MM.1S (cell line): ENCODE measurements at regions not wholly inside any gene's neighbourhood (a gene's known extent, or its start where the extent isn't known, plus 50 kb on each side); places are given as distances from the start of the nearest gene placed in this dataset.

Source experiments
- DNase-seq: peaks from one replicate; pipeline ENCODE4 v3.0.0-alpha.2; 2015
- H2AFZ ChIP-seq: fragments of 300-600 bp; sonication (generic); 2 replicates; pipeline ENCODE4 v1.6.0; 2016; ENCODE audit warnings: antibody characterized with exemption, low read length
- H3F3A ChIP-seq: fragments of 300-600 bp; sonication (generic); 2 replicates; pipeline ENCODE4 v1.6.1; 2016; ENCODE audit warnings: mild to moderate bottlenecking, antibody characterized with exemption, low read length, moderate library complexity, mixed read lengths; ENCODE audit not compliant: insufficient read depth
- H3K27ac ChIP-seq: fragments of 300-600 bp; sonication (generic); 2 replicates; pipeline ENCODE4 v1.5.1; 2016; ENCODE audit warnings: mild to moderate bottlenecking, low read length
- H3K27me3 ChIP-seq: fragments of 300-600 bp; sonication (generic); replicated peaks from 2 replicates; pipeline ENCODE4 v1.6.0; 2016; ENCODE audit warnings: low read length; ENCODE audit not compliant: insufficient read depth
- H3K36me3 ChIP-seq: fragments of 300-600 bp; sonication (generic); replicated peaks from 2 replicates; pipeline ENCODE4 v1.6.1; 2016; ENCODE audit warnings: mild to moderate bottlenecking, low read length, mixed read lengths; ENCODE audit not compliant: insufficient read depth
- H3K4me1 ChIP-seq: fragments of 300-600 bp; sonication (generic); 2 replicates; pipeline ENCODE4 v1.6.1; 2016; ENCODE audit warnings: low read length, mixed read lengths
- H3K4me2 ChIP-seq: fragments of 300-600 bp; sonication (generic); 2 replicates; pipeline ENCODE4 v1.6.0; 2016; ENCODE audit warnings: low read depth, low read length
- H3K4me3 ChIP-seq: fragments of 300-600 bp; sonication (generic); 2 replicates; pipeline ENCODE4 v1.5.1; 2016; ENCODE audit warnings: low read length, mixed read lengths
- H3K79me2 ChIP-seq: fragments of 300-600 bp; sonication (generic); 2 replicates; pipeline ENCODE4 v1.6.1; 2016; ENCODE audit warnings: mixed run types, low read length, mixed read lengths
- H3K9ac ChIP-seq: fragments of 300-600 bp; sonication (generic); 2 replicates; pipeline ENCODE4 v1.6.1; 2016; ENCODE audit warnings: low read length, mixed read lengths
- H3K9me2 ChIP-seq: fragments of 300-600 bp; sonication (generic); replicated peaks from 2 replicates; pipeline ENCODE4 v1.6.1; 2016; ENCODE audit warnings: mild to moderate bottlenecking, low read length, mixed read lengths; ENCODE audit not compliant: insufficient read depth
- H3K9me3 ChIP-seq: fragments of 300-600 bp; sonication (generic); replicated peaks from 2 replicates; pipeline ENCODE4 v1.6.1; 2016; ENCODE audit warnings: mild to moderate bottlenecking, low read length, mixed read lengths; ENCODE audit not compliant: insufficient read depth
- H4K20me1 ChIP-seq: fragments of 300-600 bp; sonication (generic); 2 replicates; pipeline ENCODE4 v1.6.1; 2016; ENCODE audit warnings: mild to moderate bottlenecking, low read length, moderate library complexity, mixed read lengths; ENCODE audit not compliant: insufficient read depth
- CTCF ChIP-seq: fragments of 300-600 bp; sonication (generic); IDR thresholded peaks from 2 replicates; pipeline ENCODE4 v1.5.1; 2016; ENCODE audit warnings: antibody characterized with exemption, low read length, mixed read lengths
- EZH2 ChIP-seq: fragments of 300-600 bp; sonication (generic); optimal IDR thresholded peaks from 2 replicates; pipeline ENCODE3; 2017; ENCODE audit warnings: low read depth, mild to moderate bottlenecking, antibody characterized with exemption, low read length, mixed read lengths
- EZH2phosphoT487 ChIP-seq: fragments of 300-600 bp; sonication (generic); IDR thresholded peaks from 2 replicates; pipeline ENCODE4 v1.6.1; 2018; ENCODE audit warnings: antibody characterized with exemption, low read length

GRCh38 chr14:88998027-88998426 is 173.6 kb downstream of the TTC8 start:
- H2AFZ ChIP-seq: no peak overlapping the region
- H3K79me2 ChIP-seq: no peaks in the 10 kb centered on the region
- H3F3A ChIP-seq: no peaks in the 10 kb centered on the region
- H3K4me2 ChIP-seq: no peak overlapping the region
- H3K27ac ChIP-seq: no peak overlapping the region
- H3K9ac ChIP-seq: no peak overlapping the region
- H3K9me3 ChIP-seq: no peaks in the 10 kb centered on the region
- H3K36me3 ChIP-seq: no peaks in the 10 kb centered on the region
- no peak for TF ChIP-seq EZH2
- TF ChIP-seq CTCF: no peak
- no peak for TF ChIP-seq EZH2phosphoT487
- no peak for DNase-seq
- no peak overlapping the region for H3K4me3 ChIP-seq
- H4K20me1 ChIP-seq: no peaks in the 10 kb centered on the region
- no peaks in the 10 kb centered on the region for H3K4me1 ChIP-seq
- H3K9me2 ChIP-seq: no peaks in the 10 kb centered on the region
- H3K27me3 ChIP-seq: no peaks in the 10 kb centered on the region

- Histone ChIP-seq H3K27me3 (no peaks in the 10 kb centered on the region), H3K9me2 (no peaks in the 10 kb centered on the region), H2AFZ (no peak overlapping the region), H4K20me1 (no peaks in the 10 kb centered on the region), H3K79me2 (no peaks in the 10 kb centered on the region), H3K36me3 (no peaks in the 10 kb centered on the region), H3F3A (no peaks in the 10 kb centered on the region), H3K9ac (no peak overlapping the region), H3K4me2 (no peak overlapping the region), H3K4me1 (no peaks in the 10 kb centered on the region), H3K27ac (no peak overlapping the region), H3K9me3 (no peaks in the 10 kb centered on the region), H3K4me3 (no peak overlapping the region)
- no peak for TF ChIP-seq EZH2
- no peak for TF ChIP-seq EZH2phosphoT487
- TF ChIP-seq CTCF: no peak
- DNase-seq: no peak
Observed at GRCh38 chr14:88999137-88999536, 174.7 kb downstream of the TTC8 start.

- H3K27ac ChIP-seq: no peak overlapping the region
- H3K9ac ChIP-seq: no peak overlapping the region
- H3K36me3 ChIP-seq: no peaks in the 10 kb centered on the region
- no peaks in the 10 kb centered on the region for H3K9me2 ChIP-seq
- no peaks in the 10 kb centered on the region for H3K27me3 ChIP-seq
- H3K4me1 ChIP-seq: no peaks in the 10 kb centered on the region
- no peak overlapping the region for H3K4me2 ChIP-seq
- DNase-seq: no peak
- no peak overlapping the region for H2AFZ ChIP-seq
- H3K4me3 ChIP-seq: no peak overlapping the region
- no peaks in the 10 kb centered on the region for H3K9me3 ChIP-seq
- H3K79me2 ChIP-seq: no peaks in the 10 kb centered on the region
- no peaks in the 10 kb centered on the region for H4K20me1 ChIP-seq
- TF ChIP-seq EZH2 (no peak), EZH2phosphoT487 (no peak), CTCF (no peak)
- H3F3A ChIP-seq: no peaks in the 10 kb centered on the region
Observed at GRCh38 chr14:89000007-89000942, 175.8 kb downstream of the TTC8 start.
